Hepatocyte (in vitro differentiated cells): ENCODE measurements at regions not wholly inside any gene's neighbourhood (a gene's known extent, or its start where the extent isn't known, plus 50 kb on each side); places are given as distances from the start of the nearest gene placed in this dataset.

ENCODE experiments used
- DNase-seq: peaks from one replicate; pipeline ENCODE4 v3.0.0-alpha.2; 2016; ENCODE audit warnings: low spot score
- H2AFZ ChIP-seq: fragments of 200-600 bp; sonication (generic); 2 replicates; pipeline ENCODE4 v1.6.0; 2016; ENCODE audit warnings: antibody characterized with exemption, mild to moderate bottlenecking
- H3K27ac ChIP-seq: fragments of 200-600 bp; sonication (generic); 2 replicates; pipeline ENCODE4 v1.5.1; 2016; ENCODE audit warnings: mild to moderate bottlenecking
- H3K27me3 ChIP-seq: fragments of 200-600 bp; sonication (generic); 2 replicates; pipeline ENCODE4 v1.6.1; 2016
- H3K36me3 ChIP-seq: fragments of 200-600 bp; sonication (generic); replicated peaks from 2 replicates; pipeline ENCODE4 v1.5.1; 2016; ENCODE audit warnings: low read depth; ENCODE audit not compliant: insufficient read depth
- H3K4me1 ChIP-seq: fragments of 200-600 bp; sonication (generic); 2 replicates; pipeline ENCODE4 v1.5.1; 2016; ENCODE audit warnings: mild to moderate bottlenecking, moderate library complexity; ENCODE audit not compliant: insufficient read depth
- H3K4me2 ChIP-seq: fragments of 200-600 bp; sonication (generic); 2 replicates; pipeline ENCODE4 v1.6.0; 2016
- H3K4me3 ChIP-seq: fragments of 200-600 bp; sonication (generic); 2 replicates; pipeline ENCODE4 v1.5.1; 2016; ENCODE audit warnings: mild to moderate bottlenecking
- H3K79me2 ChIP-seq: fragments of 200-600 bp; sonication (generic); 2 replicates; pipeline ENCODE4 v1.6.0; 2017; ENCODE audit warnings: mild to moderate bottlenecking
- H3K9me2 ChIP-seq: fragments of 200-600 bp; sonication (generic); replicated peaks from 2 replicates; pipeline ENCODE4 v1.6.0; 2017; ENCODE audit warnings: mild to moderate bottlenecking; ENCODE audit not compliant: insufficient read depth
- H3K9me3 ChIP-seq: fragments of 200-600 bp; sonication (generic); 2 replicates; pipeline ENCODE4 v1.5.1; 2016; ENCODE audit warnings: low read depth, mild to moderate bottlenecking
- H4K20me1 ChIP-seq: fragments of 200-600 bp; sonication (generic); 2 replicates; pipeline ENCODE4 v1.6.0; 2016; ENCODE audit warnings: mild to moderate bottlenecking; ENCODE audit not compliant: insufficient read depth, poor library complexity, severe bottlenecking
- CTCF ChIP-seq: fragments of 200-600 bp; sonication (generic); IDR thresholded peaks from 2 replicates; pipeline ENCODE4 v1.5.1; 2016; ENCODE audit warnings: antibody characterized with exemption, mild to moderate bottlenecking; ENCODE audit not compliant: poor library complexity
- EZH2 ChIP-seq: fragments of 200-600 bp; sonication (generic); IDR thresholded peaks from 2 replicates; pipeline ENCODE4 v1.6.1; 2016; ENCODE audit warnings: antibody characterized with exemption, mild to moderate bottlenecking, borderline replicate concordance
- EZH2phosphoT487 ChIP-seq: fragments of 200-600 bp; sonication (generic); IDR thresholded peaks from one replicate; pipeline ENCODE4 v1.6.1; 2018; ENCODE audit warnings: antibody characterized with exemption, mild to moderate bottlenecking, low read depth, moderate library complexity; ENCODE audit not compliant: unreplicated experiment, severe bottlenecking
- WGBS: methylation state at CpG from one replicate; pipeline ENCODE4 v1.1.6; 2016; ENCODE audit warnings: low lambda C conversion rate; ENCODE audit errors: missing lambda C conversion rate; 5-methylcytosine and 5-hydroxymethylcytosine counted together

GRCh38 chr13:111554539-111555267 lies 234.3 kb downstream of the TEX29 start:
- H3K27ac ChIP-seq = no peak overlapping the region
- H3K36me3 ChIP-seq = no peaks in the 10 kb centered on the region
- H3K4me2 ChIP-seq = no peak overlapping the region
- H3K4me1 ChIP-seq = no peaks in the 10 kb centered on the region
- no peaks in the 10 kb centered on the region for H3K79me2 ChIP-seq
- H3K27me3 ChIP-seq = peaks cover 18% of the 10 kb centered on the region
- no peaks in the 10 kb centered on the region for H3K9me2 ChIP-seq
- H3K9me3 ChIP-seq = no peaks in the 10 kb centered on the region
- no peaks in the 10 kb centered on the region for H4K20me1 ChIP-seq
- WGBS = 87% methylated on average over 16 of the region's 16 CpGs
- H2AFZ ChIP-seq = no peak overlapping the region
- DNase-seq = no peak
- TF ChIP-seq EZH2 (no peak), CTCF (no peak), EZH2phosphoT487 (no peak)
- H3K4me3 ChIP-seq = no peak overlapping the region

GRCh38 chr13:111555268-111555808 lies 234.9 kb downstream of the TEX29 start:
- Histone ChIP-seq H3K79me2 (no peaks in the 10 kb centered on the region), H4K20me1 (no peaks in the 10 kb centered on the region), H3K36me3 (no peaks in the 10 kb centered on the region), H3K4me2 (no peak overlapping the region), H3K4me3 (no peak overlapping the region), H3K27me3 (peaks cover 18% of the 10 kb centered on the region), H3K9me3 (no peaks in the 10 kb centered on the region), H3K4me1 (no peaks in the 10 kb centered on the region), H3K27ac (no peak overlapping the region), H3K9me2 (no peaks in the 10 kb centered on the region), H2AFZ (no peak overlapping the region)
- no peak for TF ChIP-seq CTCF
- no peak for DNase-seq
- WGBS = 85% methylated on average over 10 of the region's 10 CpGs

GRCh38 chr13:111555903-111556302 lies 235.5 kb downstream of the TEX29 start:
- 96% methylated on average over 9 of the region's 9 CpGs for WGBS
- H3K27ac ChIP-seq = no peak overlapping the region
- no peaks in the 10 kb centered on the region for H4K20me1 ChIP-seq
- no peaks in the 10 kb centered on the region for H3K9me2 ChIP-seq
- H3K4me3 ChIP-seq = no peak overlapping the region
- DNase-seq = no peak
- H3K4me1 ChIP-seq = no peaks in the 10 kb centered on the region
- no peak overlapping the region for H2AFZ ChIP-seq
- H3K4me2 ChIP-seq = no peak overlapping the region
- H3K36me3 ChIP-seq = no peaks in the 10 kb centered on the region
- H3K9me3 ChIP-seq = no peaks in the 10 kb centered on the region
- no peaks in the 10 kb centered on the region for H3K79me2 ChIP-seq
- TF ChIP-seq CTCF (no peak), EZH2 (no peak), EZH2phosphoT487 (no peak)
- peaks cover 15% of the 10 kb centered on the region for H3K27me3 ChIP-seq
